Gastrocnemius medialis (tissue), 4 donors: ENCODE measurements at regions not wholly inside any gene's neighbourhood (a gene's known extent, or its start where the extent isn't known, plus 50 kb on each side); places are given as distances from the start of the nearest gene placed in this dataset.

Experiments used
- CTCF ChIP-seq, 5 experiments: fragments of 450-650 bp in 3 of 5; fragments of 200-600 bp in 2 of 5; sonication (generic) in 2 of 5; IDR thresholded peaks in 4 of 5; conservative IDR thresholded peaks in 1 of 5; 1 replicate in 4 of 5; 2 replicates in 1 of 5; pipeline ENCODE4 v1.5.1; 2016 to 2019; ENCODE audit warnings: antibody characterized with exemption in 5 of 5, mild to moderate bottlenecking in 3 of 5, moderate library complexity in 3 of 5
- POLR2A ChIP-seq, 2 donors: fragments of 450-650 bp; IDR thresholded peaks; one replicate each; pipeline ENCODE4 v1.6.1; 2017; ENCODE audit warnings: antibody characterized with exemption in 2 of 2, mild to moderate bottlenecking in 2 of 2, moderate library complexity in 2 of 2

- TF ChIP-seq CTCF (IDR thresholded peaks at IDR 0.05 in 4 of 5, conservative IDR thresholded peaks at IDR 0.05 in 1 of 5) (no peak), POLR2A (IDR thresholded peaks at IDR 0.05) (no peak)
Observed at GRCh38 chr12:3350432-3350831, 140.6 kb upstream of the PRMT8 start.
